LoVo (cell line): ENCODE measurements at regions not wholly inside any gene's neighbourhood (a gene's known extent, or its start where the extent isn't known, plus 50 kb on each side); places are given as distances from the start of the nearest gene placed in this dataset.
"Not testable (repeated sequence)": the region's sequence is repeated elsewhere in the genome, so short reads cannot be mapped to it uniquely, and the experiment has no call there.

Source experiments
- DNase-seq: peaks from one replicate; pipeline ENCODE4 v3.0.0-alpha.2; 2016; ENCODE audit warnings: low spot score

DNA sequence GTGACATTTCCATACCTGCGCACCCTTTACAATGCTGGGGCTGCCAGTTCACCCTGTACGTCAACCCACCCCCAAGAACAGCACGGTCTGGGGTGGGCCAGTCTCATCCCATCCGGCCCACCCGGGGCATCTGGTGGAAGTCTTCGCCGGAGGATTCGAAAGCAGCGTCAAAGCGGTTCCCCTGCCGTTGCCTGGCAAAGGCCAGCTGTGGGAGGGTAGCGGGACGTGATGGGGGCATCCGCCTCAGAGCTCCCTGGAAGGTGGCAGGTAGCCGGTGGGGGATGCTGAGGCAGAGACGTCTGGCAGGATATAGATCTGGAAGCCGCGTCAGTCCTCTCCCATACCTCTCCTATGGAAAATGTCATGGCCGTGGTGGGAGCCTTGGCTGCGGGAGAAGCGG lies 749.1 kb upstream of the DEFB115 start:
- not testable (repeated sequence) for DNase-seq

DNA sequence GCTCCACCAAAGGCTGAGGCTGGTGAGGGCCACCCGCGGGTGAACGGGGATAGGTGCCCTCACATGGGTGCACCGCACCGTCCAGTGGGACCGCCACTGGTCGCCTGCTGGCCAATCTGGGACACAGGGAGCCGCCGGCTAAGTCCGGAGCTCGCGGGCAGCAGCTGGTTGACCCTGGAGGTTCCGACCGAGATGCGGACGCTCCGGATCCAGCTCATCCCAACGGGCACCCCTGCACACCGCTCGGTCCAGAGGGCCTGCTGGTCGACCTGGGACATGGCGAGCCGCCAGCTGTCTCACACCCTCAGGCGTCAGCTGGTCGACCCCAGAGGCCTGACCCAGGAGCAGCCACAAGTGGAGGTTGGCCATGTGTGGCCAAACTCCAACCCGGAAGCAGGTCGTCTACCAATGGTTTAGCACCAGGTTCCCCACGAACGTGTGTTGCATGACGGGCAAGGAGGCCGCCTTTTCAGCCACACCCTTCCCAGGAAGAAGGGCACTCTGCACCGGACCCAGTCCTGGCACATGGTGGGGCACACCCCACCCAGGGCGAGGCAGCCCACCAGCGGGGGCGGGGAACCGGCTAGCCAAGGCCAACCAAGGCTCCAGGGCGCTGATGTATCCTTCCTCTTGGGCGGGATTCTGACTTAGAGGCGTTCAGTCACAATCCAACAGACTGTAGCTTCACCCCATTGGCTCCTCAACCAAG lies 746.0 kb upstream of the DEFB115 start:
- DNase-seq: no peak

DNA sequence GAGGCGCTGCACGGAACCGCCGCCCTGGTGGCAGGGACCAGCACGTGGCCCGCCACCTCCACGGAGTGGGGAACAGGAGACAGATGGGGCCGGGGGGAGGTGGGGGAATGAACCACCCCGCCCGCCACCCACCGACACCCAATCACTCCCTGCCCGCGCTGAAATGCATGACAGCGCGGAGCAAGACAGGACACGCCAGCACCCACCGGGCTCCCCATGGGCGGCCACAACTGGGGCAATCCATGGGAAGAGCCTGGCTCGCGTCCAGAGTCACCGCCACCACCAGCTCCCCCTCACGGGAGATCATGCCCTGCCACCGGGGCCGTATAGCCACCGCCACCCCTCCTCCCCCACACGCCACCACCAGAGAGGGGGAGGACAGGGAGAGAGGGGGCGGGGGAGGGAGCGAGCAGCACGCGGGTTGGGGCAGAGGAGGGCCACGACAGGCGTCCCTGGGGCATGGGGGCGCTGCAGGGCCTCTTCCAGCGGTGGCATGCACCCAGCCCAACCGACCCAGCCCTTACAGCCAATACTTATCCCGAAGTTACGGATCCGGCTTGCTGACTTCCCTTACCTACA lies 744.3 kb upstream of the DEFB115 start:
- no peak for DNase-seq

DNA sequence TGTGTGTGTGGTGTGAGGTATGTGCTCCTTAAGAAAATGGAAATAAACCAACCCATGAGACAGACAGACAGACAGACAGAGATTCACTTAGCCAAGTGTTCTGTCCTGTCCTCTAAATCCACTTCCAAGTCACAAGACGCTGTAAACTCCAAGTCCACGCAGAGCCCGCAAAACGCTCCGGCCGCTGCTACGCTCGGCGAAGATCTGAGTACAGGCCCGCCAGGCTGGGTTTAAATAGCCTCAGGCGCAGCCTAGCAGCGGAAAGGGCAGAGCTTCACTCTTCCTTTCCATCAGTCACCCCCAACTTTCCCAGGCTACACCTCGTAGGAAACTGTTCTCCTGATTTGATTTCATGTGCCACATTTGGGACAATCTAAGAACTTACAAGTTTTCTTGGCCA lies 741.5 kb upstream of the DEFB115 start:
- DNase-seq: not testable (repeated sequence)

DNA sequence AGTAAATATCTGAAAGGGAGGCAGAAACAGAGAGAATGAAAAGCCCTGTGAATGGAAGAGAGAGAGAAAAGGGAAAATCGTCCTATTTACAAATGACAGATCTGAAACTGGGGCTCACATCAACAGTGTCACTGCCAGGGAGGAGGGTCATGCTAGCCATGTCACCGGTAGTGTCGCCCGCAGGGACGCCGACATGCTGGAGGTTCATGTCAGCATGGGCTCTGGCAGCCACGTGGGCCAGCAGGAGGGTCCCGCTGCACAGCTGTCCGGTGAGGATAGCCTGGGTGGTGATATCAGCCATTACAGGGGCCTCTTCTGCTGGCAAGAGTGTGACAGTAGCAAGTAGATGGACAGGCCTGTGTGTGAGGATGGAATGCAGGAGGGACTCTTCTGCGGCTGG lies 738.6 kb upstream of the DEFB115 start:
- not testable (repeated sequence) for DNase-seq

DNA sequence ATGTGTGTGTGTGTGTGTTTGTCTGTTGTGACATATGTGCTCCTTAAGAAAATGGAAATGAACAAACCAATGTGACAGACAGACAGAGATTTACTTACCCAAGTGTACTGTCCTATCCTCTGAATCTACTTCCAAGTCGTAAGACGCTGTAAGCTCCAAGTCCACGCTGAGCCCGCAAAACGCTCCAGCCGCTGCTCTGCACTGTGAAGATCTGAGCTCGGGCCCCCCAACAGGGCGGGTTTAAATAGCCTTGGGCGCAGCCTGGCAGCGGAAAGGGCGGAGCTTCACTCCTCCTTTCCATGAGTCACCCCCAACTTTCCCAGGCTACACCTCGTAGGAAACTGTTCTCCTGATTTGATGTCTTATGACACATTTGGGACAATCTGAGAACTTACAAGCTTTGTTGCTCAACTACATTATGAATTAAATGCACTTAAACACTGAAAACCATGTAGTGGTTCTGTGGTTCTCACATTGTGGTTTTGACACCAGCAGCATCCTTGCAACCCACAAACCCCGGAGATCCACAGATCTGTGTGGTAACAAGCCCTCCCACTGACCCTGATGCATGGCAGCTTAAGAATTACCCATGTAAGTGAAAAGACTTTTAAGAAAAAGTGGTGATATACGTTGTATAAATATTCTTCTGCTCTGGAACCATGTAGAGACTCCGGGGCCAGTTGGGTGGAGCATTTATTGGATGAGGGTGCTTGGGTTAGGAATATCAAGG lies 735.6 kb upstream of the DEFB115 start:
- DNase-seq: not testable (repeated sequence)

DNA sequence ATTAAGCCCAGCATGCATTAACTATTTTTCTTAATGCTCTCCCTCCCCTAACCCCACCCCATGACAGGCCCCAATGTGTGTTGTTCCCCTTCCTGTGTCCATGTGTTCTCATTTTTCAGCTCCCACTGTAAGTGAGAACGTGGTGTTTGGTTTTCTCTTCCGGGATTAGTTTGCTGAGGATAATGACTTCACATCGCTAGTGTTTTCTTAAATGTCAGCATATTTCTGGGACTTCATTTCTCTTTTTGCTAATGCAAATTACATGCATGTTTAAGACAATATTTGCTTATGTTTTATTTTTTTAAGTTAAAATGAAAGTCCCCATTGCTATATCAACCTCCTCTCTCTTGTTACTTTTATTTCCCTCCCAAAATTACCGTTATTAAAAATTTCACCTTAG lies 733.3 kb upstream of the DEFB115 start:
- DNase-seq: not testable (repeated sequence)

DNA sequence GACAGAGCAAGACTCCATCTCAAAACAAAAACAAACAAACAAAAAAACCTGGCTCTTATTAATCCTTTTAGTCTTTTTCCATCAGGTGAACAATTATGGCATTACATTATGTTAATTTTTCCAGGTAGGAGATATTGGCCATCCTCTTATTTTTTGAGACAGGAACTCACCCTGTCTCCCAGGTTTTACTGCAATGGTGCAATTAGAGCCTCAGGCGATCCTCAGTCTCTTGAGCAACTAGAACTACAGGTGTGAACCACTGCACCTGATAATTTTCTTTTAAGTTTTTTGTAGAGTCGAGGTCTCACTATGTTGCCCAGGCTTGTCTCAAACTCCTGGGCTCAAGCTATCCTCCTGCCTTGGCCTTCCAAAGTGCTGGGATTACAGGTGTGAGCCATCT lies 732.7 kb upstream of the DEFB115 start:
- DNase-seq: not testable (repeated sequence)

DNA sequence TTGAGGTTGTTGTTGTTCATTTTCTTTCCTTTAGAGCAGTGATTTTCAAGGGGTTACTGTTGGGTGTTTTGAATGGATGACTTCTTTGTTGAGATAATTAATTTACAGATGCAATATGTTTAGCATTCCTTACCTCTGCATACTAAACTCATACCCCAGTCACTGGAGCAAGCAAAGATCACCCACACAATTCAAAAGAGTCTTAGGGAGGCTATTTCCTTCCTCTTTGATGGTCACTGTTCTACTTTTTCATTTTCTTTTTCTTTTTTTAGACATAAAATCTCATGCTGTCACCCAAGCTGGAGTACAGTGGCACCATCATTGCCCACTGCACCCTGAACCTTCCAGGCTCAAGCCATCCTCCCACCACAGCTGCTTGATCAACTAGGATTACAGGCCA lies 723.8 kb upstream of the DEFB115 start:
- DNase-seq: not testable (repeated sequence)

DNA sequence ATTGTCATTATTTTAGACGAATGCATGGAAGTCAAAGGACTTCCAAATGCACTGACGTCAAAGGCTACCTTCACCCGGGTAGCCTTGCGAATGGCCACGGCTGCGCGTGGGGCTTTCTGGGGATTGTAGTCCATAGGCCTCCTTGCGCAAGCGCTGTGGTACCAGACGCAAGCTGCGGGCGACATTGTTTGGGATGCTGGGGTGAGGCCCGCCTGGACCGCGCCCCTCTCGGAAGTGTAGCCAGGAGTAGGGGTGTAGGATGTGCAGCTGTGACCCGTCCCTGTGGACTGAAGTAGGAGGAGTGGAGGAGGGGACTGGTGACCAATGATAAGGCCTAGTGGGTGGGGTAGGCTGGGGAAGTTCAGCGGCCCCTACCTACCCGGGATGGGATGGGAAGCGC lies 720.0 kb upstream of the DEFB115 start:
- not testable (repeated sequence) for DNase-seq

DNA sequence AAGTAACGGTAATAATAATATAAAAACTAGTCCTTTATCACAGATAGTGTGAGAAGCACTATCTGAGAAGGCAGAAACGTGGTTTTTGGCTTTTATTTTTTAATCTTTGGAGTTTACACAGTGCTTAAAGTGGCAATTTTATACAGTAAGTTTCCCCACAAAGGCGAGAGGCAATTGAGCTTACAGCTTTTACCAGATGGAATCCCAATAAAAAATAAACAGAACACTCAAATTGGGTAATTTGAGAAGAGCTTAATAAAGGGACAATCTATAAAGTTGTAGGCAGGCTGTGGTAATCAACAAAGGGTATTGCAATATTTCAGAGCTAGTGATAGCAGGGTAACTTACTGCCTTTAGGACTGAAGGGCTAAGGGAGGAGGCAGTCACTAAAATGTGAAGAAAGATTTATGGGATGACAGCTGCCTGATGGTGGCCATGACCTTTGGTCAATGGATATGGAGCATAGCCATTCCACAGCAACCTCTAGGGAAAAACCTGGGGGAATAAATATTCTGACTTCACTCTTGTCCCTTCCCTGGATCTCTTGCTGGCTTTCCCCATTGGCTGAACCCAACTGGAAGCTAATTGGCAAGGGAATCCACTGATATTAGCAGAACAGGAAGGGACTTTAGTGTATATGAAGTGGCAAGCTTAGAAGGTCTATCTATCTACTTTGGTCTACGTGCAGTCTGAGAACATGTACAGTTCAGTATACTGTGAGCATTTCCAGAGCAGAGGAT lies 717.0 kb upstream of the DEFB115 start:
- not testable (repeated sequence) for DNase-seq

DNA sequence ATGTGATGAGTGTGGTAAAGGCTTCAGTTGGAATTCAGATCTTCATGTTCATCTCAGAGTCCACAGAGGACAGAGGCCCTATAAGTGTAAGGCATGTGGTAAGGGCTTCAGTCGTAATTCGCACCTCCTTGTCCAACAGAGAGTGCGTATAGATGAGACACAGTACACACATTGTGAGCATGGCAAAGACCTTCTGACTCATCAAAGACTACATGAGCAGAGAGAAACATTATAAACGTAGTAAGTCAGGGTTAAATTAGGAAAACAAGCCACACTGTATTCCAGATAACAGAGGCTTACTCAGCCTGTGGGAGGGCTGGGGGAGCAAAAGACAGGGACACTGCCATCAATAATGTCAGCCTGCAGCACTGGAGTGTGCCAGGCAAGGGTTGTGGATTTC lies 706.2 kb upstream of the DEFB115 start:
- not testable (repeated sequence) for DNase-seq

DNA sequence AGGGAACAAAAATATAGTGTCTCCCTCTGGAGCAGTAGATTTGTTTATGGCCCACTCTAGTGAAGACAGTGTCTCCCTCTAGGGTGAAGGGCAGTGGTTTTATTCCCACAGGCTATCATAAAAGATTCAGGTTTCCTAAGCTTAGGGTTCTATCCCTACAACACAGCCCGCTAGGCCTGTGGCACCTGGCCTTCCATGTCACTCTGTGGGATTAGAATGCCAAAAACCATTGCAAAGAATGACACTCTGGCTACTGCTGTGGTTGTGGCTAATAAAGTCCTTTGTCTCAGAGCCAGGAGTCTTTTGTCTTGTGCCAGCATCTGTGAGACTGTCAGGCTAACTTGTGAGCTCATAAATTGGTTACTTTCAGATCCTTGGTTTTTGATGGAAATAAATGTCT lies 700.7 kb upstream of the DEFB115 start:
- DNase-seq: not testable (repeated sequence)

DNA sequence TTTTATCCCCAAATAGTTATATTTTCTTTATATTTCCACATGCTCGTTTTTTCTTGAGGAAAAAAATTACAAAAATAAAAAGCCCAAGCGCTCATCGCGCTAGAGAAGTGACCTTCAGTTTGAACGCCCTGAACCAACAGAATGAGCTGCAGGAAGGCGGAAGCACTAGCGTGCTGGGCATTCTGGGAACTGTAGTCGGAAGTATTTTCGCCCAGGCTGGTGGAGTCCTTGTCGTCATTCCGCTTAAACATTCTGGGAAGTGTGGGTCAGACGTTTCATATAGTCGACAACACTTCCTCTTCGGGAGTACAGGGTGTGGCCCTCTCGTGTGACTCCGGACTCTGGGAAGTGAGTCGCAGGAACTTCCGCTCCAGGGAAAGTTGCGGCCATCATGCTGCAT lies 692.4 kb upstream of the DEFB115 start:
- DNase-seq: not testable (repeated sequence)

DNA sequence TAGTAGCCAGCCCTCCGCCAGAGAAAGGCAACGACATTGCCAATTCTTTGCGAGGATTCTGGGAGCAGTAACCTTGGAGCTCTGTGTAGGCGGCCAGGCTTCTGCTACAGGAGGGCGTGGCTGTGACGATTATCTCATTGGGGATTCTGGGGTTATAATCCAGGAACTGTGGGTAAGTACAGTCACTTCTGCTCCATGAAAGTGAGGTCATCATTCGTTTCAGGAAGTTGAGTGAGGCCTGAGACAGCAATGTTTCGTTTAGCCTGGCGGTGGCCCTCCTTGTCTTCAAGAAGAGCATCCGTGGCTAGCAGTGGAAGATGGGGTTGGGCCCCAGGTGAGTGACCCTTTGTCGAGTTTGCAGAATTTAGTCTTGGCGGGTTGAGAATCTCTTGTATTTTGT lies 687.6 kb upstream of the DEFB115 start:
- DNase-seq: not testable (repeated sequence)

DNA sequence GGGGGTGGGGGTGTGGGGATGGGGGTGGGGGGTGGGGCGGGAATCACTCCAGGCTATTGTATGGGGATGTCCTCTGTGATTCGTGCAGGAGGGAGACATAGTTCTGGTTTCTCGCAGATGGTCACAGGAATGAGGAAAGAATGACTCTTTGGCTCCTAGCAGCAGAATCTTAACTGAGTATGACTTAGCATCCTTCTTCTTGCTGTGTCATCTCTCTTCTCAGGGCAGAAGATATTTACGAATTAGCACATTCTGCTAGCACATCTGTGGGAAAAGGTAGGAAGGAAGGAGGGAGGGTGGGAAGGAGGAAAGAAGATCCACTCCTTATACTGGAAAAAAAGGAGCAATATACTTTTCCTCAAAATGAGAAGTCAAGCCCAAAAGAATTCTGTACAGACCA lies 686.8 kb upstream of the DEFB115 start:
- not testable (repeated sequence) for DNase-seq

DNA sequence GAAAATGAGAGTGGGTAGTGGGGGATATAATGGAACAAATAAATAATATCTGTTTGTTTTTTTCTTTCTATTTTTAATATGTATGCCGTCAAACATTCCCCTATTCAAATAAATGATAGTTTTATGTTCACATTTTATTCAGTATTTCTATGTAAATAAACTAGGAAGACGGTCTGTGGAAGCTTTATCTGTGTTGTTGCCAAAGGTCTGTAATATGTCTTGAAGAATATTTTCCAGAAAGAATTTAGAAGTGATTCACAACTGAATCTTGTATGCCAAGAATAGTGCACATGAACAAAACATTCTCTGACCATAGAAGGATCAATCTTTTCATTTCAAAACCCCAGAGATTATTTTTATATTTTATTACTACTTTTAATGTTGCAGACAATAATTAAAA lies 683.1 kb upstream of the DEFB115 start:
- DNase-seq: not testable (repeated sequence)

DNA sequence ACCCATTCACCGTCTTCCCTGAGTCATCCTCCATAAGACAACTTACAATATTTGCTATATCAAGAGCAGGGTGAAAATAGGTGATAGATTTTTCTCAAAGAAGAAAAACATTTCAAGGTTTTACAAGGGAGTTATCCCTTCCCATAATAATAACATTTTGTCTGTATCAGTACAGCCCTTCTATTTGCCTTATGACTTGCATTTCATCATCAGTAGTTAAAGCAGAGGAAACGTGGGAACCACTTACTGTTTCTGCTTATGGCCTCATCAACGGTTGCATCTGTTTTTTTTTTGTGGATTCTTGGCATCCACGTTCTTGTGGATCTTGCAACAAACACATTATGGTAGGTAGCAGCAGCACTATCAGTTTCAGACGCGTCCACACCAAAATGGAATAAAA lies 678.4 kb upstream of the DEFB115 start:
- not testable (repeated sequence) for DNase-seq

DNA sequence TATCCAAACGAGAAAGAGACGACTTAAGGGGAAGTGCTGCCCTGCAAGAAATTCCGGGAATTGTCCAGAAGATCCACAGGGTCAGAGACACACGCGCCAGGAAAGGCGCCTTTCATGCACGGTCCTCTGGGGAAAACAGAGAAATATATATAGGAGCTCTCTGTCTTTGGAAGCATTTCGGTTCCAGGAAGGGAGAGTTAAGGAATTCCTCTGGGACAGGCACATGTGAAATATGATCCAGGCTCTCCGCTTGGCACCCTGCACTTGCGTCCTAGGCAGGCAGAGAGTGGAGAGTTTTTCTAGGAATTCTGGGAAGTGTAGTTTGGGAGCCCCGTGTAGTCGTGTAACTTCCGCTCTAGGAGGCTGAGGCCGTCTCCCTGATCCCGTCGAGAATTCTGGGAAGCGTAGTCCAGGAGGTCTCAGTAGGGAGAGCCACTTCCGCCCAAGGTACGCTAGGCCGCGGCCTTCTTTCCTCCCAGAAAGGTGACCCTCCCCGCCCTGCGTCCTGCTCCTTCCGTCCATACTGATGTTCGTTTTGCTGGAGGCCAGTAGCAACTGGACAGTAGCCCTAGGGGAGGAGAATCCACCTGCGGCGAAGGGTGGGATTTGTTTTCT lies 677.5 kb upstream of the DEFB115 start:
- not testable (repeated sequence) for DNase-seq

DNA sequence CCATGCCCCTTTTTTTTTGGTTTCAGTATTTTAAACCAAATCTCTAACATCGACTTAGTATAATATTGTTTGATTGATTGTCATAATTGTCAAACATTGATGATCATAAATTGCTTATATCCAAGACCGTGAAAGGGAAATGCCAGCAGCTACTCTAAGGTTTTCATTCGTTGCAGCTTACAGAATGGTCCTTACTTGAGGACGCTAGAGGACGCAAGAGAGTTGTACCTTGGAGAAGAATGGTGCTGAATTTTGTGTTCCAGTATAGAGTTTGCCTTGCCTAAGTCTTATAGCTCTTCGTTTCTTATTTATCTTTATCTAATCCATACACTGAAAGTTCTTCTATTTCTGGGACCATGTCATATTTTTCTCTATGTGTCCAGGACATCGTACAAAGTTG lies 675.6 kb upstream of the DEFB115 start:
- DNase-seq: not testable (repeated sequence)

DNA sequence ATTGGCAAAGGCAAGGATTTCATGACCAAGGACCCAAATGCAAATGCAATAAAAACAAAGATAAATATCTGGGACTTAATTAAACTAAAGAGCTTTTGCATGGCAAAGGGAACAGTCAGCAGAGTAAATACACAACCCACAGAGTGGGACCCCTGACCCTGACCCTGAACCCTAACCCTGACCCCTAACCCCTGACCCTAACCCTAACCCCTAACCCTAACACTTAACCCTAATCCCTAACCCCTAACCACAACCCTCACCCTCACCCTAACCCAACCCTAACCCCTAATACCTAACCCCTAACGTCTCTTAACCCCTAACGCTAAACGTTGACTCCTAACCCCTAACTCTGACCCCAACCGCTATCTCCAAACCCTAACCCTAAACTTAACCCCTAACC lies 673.1 kb upstream of the DEFB115 start:
- DNase-seq: not testable (repeated sequence)

DNA sequence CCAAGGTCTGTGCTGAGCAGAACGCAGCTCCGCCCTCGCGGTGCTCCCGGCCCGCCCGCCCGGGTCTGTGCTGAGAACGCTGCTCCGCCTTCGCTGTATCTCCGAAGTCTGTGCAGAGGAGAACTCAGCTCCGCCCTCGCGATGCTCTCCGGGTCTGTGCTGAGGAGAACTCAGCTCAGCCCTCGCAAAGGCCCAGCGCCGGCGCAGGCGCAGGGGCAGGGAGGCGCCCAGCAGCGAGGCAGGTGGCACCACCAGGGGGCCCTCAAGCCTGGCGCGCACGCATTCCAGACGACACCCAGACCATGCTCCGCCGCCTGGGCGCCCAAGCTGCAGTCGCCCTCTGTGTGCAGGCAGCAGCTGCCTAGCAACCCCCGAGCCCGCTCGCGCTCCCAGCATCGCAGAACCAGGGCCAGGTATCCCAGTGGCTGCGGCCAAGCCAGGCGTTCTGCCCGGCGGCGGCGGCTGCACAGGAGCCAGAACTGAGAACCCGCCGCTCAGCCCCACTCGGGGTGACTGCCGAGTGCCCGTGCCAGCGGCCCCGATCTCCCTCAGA lies 672.1 kb upstream of the DEFB115 start:
- not testable (repeated sequence) for DNase-seq
